CD4-positive, alpha-beta T cell (primary cell): ENCODE measurements at regions not wholly inside any gene's neighbourhood (a gene's known extent, or its start where the extent isn't known, plus 50 kb on each side); places are given as distances from the start of the nearest gene placed in this dataset.

ENCODE experiments used
- ATAC-seq: fragments of 200-7000 bp; cut with Tn5 transposase; one replicate; pipeline ENCODE4 v1.10.0; 2022; ENCODE audit warnings: mild to moderate bottlenecking; ENCODE audit not compliant: poor library complexity
- CTCF ChIA-PET: fragments of 350-600 bp; sonication (Branson Sonifier 250); formaldehyde crosslinking; loops from one replicate; lab custom pipeline; 2021; ENCODE audit warnings: antibody characterized with exemption, inconsistent platforms; lab: Charles Lee
- POLR2A ChIA-PET: fragments of 350-600 bp; sonication (Branson Sonifier 250); formaldehyde crosslinking; loops from one replicate; lab custom pipeline; 2021; ENCODE audit warnings: antibody characterized with exemption, inconsistent platforms; lab: Charles Lee
- DNase-seq, 14 experiments: peaks; one replicate each; pipeline ENCODE4 v3.0.0-alpha.2; 2013 to 2020; ENCODE audit warnings: mixed read lengths in 2 of 14
- H3K27ac ChIP-seq, 2 donors: one replicate each; pipeline versions ENCODE4 v1.5.1 to v1.7.0; 2013; ENCODE audit warnings: low read length in 2 of 2, low read depth in 1 of 2, mild to moderate bottlenecking in 1 of 2
- H3K27me3 ChIP-seq, 2 experiments: 1 replicate in 1 of 2; 2 replicates in 1 of 2; pipeline versions ENCODE4 v1.6.1 to v1.7.0; 2013; ENCODE audit warnings: low read length in 2 of 2, control low read depth in 1 of 2, mild to moderate bottlenecking in 1 of 2, moderate library complexity in 1 of 2; ENCODE audit not compliant: insufficient read depth in 2 of 2, control insufficient read depth in 1 of 2
- H3K36me3 ChIP-seq: one replicate; pipeline ENCODE4 v1.6.1; 2013; ENCODE audit warnings: low read length, control low read depth; ENCODE audit not compliant: insufficient read depth
- H3K4me1 ChIP-seq: one replicate; pipeline ENCODE4 v1.6.1; 2013; ENCODE audit warnings: low read length, control low read depth; ENCODE audit not compliant: insufficient read depth
- H3K4me3 ChIP-seq: one replicate; pipeline ENCODE4 v1.5.1; 2013; ENCODE audit warnings: mild to moderate bottlenecking, low read length, moderate library complexity
- H3K9me3 ChIP-seq, 2 experiments: 1 replicate in 1 of 2; 2 replicates in 1 of 2; pipeline versions ENCODE4 v1.6.1 to v1.7.0; 2013; ENCODE audit warnings: low read length in 2 of 2, mild to moderate bottlenecking in 2 of 2, control low read depth in 1 of 2, moderate library complexity in 1 of 2; ENCODE audit not compliant: control insufficient read depth in 1 of 2, insufficient read depth in 1 of 2
- H3K27ac Mint-ChIP-seq: one replicate; pipeline ENCODE4 v1.8.0; 2020; ENCODE audit warnings: mixed read lengths
- H3K27me3 Mint-ChIP-seq: one replicate; pipeline ENCODE4 v1.8.0; 2021; ENCODE audit warnings: mixed read lengths
- H3K36me3 Mint-ChIP-seq: one replicate; pipeline ENCODE4 v1.8.0; 2021; ENCODE audit warnings: low read depth, mixed read lengths
- H3K4me1 Mint-ChIP-seq: one replicate; pipeline ENCODE4 v1.8.0; 2021; ENCODE audit warnings: low read depth, mixed read lengths
- H3K4me3 Mint-ChIP-seq: one replicate; pipeline ENCODE4 v1.8.0; 2020; ENCODE audit warnings: mild to moderate bottlenecking, mixed read lengths
- H3K9me3 Mint-ChIP-seq: one replicate; pipeline ENCODE4 v1.8.0; 2020; ENCODE audit warnings: mixed read lengths
- CTCF ChIP-seq: fragments of 200-600 bp; IDR thresholded peaks from one replicate; pipeline ENCODE4 v1.8.0; 2022; ENCODE audit warnings: antibody characterized with exemption, mild to moderate bottlenecking
- intact Hi-C, 2 experiments: fragments of 100-400 bp; cut with DNase I in 1 of 2; cut with micrococcal nuclease in 1 of 2; formaldehyde crosslinking; loops; one replicate each; pipeline versions ENCODE4 v1.15.1 to v1.9.0; 2023 to 2025; cut with DNase I, micrococcal nuclease

- H3K9me3 ChIP-seq, result no peaks in the 10 kb centered on the region
- Mint-ChIP-seq H3K27ac (no peak overlapping the region), H3K9me3 (peaks cover 5% of the 10 kb centered on the region), H3K36me3 (no peaks in the 10 kb centered on the region), H3K27me3 (no peaks in the 10 kb centered on the region), H3K4me3 (no peak overlapping the region), H3K4me1 (no peaks in the 10 kb centered on the region)
- no peaks in the 10 kb centered on the region for H3K27me3 ChIP-seq
- H3K27ac ChIP-seq, result no peak overlapping the region
- intact Hi-C loops, result no loop called here
- no peak for ATAC-seq
- CTCF ChIA-PET, result no interaction called here
- TF ChIP-seq CTCF, result no peak
- no peaks in the 10 kb centered on the region for H3K36me3 ChIP-seq
- POLR2A ChIA-PET, result no interaction called here
- no peak overlapping the region for H3K4me3 ChIP-seq
- H3K4me1 ChIP-seq, result no peaks in the 10 kb centered on the region
- no peak for DNase-seq
Observed at GRCh38 chr9:106479679-106480078, 383.3 kb upstream of the ZNF462 start.

- POLR2A ChIA-PET, result no interaction called here
- no peaks in the 10 kb centered on the region for H3K4me1 Mint-ChIP-seq
- no peaks in the 10 kb centered on the region for H3K27me3 Mint-ChIP-seq
- TF ChIP-seq CTCF, result no peak
- no peak for DNase-seq
- intact Hi-C loops, result no loop called here
- no peaks in the 10 kb centered on the region for H3K36me3 ChIP-seq
- H3K27ac Mint-ChIP-seq, result no peak overlapping the region
- H3K4me3 Mint-ChIP-seq, result no peak overlapping the region
- H3K36me3 Mint-ChIP-seq, result no peaks in the 10 kb centered on the region
- peaks cover 2% of the 10 kb centered on the region for H3K9me3 Mint-ChIP-seq
- CTCF ChIA-PET, result no interaction called here
- no peak overlapping the region for H3K4me3 ChIP-seq
- no peak overlapping the region for H3K27ac ChIP-seq
- no peaks in the 10 kb centered on the region for H3K4me1 ChIP-seq
- no peaks in the 10 kb centered on the region for H3K27me3 ChIP-seq
- no peaks in the 10 kb centered on the region for H3K9me3 ChIP-seq
- no peak for ATAC-seq
Observed at GRCh38 chr9:106481013-106481609, 381.9 kb upstream of the ZNF462 start.

- Histone ChIP-seq H3K36me3 (no peaks in the 10 kb centered on the region), H3K4me3 (no peak overlapping the region), H3K9me3 (no peaks in the 10 kb centered on the region), H3K27ac (no peak overlapping the region), H3K4me1 (no peaks in the 10 kb centered on the region), H3K27me3 (no peaks in the 10 kb centered on the region)
- no peak overlapping the region for H3K4me3 Mint-ChIP-seq
- ATAC-seq (no peak), DNase-seq (no peak)
- TF ChIP-seq CTCF, result no peak
- no peaks in the 10 kb centered on the region for H3K27me3 Mint-ChIP-seq
- CTCF ChIA-PET, result no interaction called here
- H3K4me1 Mint-ChIP-seq, result no peaks in the 10 kb centered on the region
- POLR2A ChIA-PET, result no interaction called here
- H3K9me3 Mint-ChIP-seq, result peaks cover 2% of the 10 kb centered on the region
- intact Hi-C loops, result no loop called here
- H3K36me3 Mint-ChIP-seq, result no peaks in the 10 kb centered on the region
- H3K27ac Mint-ChIP-seq, result no peak overlapping the region
Observed at GRCh38 chr9:106482733-106483132, 380.2 kb upstream of the ZNF462 start.
